ENCODE measurements at regions not wholly inside any gene's neighbourhood (a gene's known extent, or its start where the extent isn't known, plus 50 kb on each side); places are given as distances from the start of the nearest gene placed in this dataset.
"Not testable (repeated sequence)": the region's sequence is repeated elsewhere in the genome, so short reads cannot be mapped to it uniquely, and the experiment has no call there.

DNA sequence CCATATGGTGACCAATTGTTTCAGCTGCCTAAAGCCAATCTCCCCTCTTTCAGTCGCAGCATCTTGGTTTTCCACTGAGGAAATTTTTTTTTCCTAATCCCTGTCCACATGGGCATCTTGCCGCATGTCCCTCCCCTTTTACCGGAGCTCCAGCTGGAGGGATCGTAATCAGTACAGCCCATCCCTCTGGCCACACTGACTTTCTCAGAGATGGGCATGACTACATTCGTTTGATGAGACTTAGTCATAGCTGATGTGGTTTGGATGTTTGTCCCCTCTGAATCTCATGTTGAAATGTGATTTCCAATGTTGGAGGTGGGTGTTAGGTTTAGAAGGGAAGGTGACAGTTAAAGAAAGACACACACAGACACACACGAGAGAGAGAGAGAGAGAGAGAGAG lies 186.8 kb upstream of the CXCL12 start:
- H3K4me1 Mint-ChIP-seq = no peaks in the 10 kb centered on the region
- H3K4me3 Mint-ChIP-seq = no peak overlapping the region
- no peaks in the 10 kb centered on the region for H3K36me3 Mint-ChIP-seq
- H3K27me3 Mint-ChIP-seq = no peaks in the 10 kb centered on the region
- H3K9me3 Mint-ChIP-seq = no peaks in the 10 kb centered on the region
- no peak overlapping the region for H3K27ac Mint-ChIP-seq

DNA sequence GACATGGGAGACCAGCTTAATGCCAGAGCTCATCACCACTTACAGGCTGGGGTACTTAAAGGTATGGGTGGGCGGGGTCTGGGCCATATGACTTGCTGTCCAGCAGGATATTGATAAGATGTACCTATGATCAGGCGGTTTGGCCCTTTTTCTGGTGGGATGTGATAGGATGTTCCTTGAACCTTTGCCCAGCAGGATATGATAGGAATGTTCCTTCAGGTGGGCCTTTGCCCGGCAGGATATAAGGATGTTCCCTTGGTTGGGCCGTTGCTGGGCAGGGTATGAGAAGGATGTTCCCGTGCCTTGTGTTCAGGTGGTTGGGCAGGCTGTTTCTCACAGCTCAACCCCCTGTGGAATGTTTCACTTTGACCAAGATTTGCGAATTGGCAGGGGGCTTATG lies 187.2 kb upstream of the CXCL12 start:
- Mint-ChIP-seq H3K4me3 (no peak overlapping the region), H3K27ac (no peak overlapping the region), H3K9me3 (no peaks in the 10 kb centered on the region), H3K36me3 (no peaks in the 10 kb centered on the region), H3K27me3 (no peaks in the 10 kb centered on the region), H3K4me1 (no peaks in the 10 kb centered on the region)

DNA sequence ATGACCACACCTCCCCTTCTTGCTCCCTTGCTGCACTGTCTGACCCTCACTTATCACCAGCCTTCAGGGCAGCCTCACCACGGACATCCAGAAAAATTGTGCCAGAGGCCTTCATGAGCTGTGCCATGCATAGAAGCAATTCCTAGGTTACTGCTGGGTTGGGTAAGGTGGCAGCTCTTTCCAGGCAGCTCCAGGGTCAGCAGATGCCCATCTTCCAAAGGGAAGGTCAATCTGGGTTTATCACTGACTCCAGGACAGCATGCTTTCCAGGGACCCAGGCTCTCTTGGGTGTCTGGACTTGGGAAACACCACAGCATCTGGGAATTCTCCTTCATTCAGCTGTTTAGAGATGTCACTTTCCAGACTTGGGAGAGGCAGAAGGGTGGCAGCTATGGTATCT lies 188.9 kb upstream of the CXCL12 start:
- H3K27me3 Mint-ChIP-seq = no peaks in the 10 kb centered on the region
- no peaks in the 10 kb centered on the region for H3K36me3 Mint-ChIP-seq
- H3K4me1 Mint-ChIP-seq = no peaks in the 10 kb centered on the region
- no peak overlapping the region for H3K27ac Mint-ChIP-seq
- no peak overlapping the region for H3K4me3 Mint-ChIP-seq
- H3K9me3 Mint-ChIP-seq = no peaks in the 10 kb centered on the region

DNA sequence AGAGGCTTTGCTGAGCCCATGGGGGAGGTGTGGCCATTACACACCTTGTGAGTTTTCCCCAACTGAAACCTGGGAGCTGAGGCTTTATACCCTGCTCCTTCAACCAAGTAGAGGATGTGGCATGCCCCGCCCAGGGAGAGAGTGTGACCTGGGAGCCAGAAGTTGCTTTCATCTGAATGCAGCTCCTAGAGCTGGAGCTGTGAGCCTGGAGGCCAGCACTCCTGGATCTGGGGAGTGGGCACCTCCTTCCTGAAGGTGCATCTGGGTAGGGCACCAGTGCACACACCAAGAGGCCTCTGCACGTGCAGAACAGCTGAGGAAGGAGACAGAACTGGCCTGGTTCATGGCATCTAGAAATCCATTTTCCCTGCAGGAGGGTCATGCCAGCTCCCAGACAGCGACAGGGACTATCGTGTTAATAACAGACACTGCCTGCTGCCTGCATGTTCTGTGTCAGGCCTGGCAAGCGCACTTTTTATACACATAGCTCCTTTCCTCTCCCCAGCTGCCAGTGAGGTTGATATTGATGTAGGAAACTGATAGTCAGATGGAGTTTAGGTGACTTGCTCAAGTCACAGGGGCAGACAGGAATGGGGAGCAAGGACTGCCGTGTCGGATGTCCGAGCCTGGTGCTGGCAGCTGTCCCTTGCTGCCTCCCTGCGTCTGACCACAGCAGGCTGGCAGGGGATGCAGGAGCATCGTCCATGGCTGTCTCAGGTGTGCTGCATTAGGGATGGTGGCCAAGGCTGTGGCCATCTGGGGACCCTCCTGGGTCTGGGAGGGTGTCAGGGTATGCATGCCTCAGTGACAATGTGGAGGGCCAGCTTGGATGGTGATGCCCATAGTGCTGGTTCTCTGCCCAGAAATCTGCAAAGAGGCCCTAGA lies 189.9 kb upstream of the CXCL12 start:
- H3K4me3 Mint-ChIP-seq = no peak overlapping the region
- no peaks in the 10 kb centered on the region for H3K36me3 Mint-ChIP-seq
- no peaks in the 10 kb centered on the region for H3K27me3 Mint-ChIP-seq
- no peak overlapping the region for H3K27ac Mint-ChIP-seq
- no peaks in the 10 kb centered on the region for H3K9me3 Mint-ChIP-seq
- H3K4me1 Mint-ChIP-seq = no peaks in the 10 kb centered on the region

DNA sequence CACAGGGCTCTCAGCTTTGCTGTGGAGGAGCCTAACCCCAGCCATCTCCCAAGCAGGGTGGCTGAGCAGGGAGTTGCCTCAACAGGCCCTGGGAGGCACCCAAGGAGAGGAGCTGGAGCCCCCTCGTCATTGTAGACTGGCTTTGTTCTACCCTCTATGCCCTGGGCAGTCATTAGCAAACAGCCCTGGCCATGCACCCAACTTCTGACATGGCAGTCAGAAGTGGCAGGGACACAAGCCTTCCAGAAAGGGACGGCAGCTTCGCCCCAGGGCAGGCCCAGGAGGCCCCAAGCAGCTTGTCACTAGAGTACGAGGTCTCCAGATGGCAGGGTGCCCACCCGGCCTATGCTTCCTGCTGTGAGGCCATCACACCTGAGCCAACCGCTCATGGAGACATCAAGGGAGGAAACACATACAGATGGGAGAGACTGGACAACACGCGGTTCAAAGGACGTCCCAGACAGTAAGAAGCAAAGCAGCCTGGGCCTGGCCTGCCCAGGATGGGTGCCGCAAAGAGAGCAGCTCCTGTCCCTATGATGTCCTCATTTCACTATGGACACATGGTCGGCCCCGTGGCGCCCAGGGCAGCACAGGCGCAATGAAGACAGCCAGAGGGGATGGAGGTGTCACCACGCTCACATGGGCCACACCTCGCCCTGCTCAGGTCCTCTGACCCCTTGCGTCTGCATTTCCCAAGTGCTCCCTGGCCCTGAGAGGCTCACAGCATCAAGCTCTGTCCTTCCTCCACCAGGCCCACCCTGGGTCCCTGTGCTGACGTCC lies 190.9 kb upstream of the CXCL12 start:
- Mint-ChIP-seq H3K4me1 (no peaks in the 10 kb centered on the region), H3K36me3 (no peaks in the 10 kb centered on the region), H3K27ac (no peak overlapping the region), H3K9me3 (no peaks in the 10 kb centered on the region), H3K4me3 (no peak overlapping the region), H3K27me3 (no peaks in the 10 kb centered on the region)

DNA sequence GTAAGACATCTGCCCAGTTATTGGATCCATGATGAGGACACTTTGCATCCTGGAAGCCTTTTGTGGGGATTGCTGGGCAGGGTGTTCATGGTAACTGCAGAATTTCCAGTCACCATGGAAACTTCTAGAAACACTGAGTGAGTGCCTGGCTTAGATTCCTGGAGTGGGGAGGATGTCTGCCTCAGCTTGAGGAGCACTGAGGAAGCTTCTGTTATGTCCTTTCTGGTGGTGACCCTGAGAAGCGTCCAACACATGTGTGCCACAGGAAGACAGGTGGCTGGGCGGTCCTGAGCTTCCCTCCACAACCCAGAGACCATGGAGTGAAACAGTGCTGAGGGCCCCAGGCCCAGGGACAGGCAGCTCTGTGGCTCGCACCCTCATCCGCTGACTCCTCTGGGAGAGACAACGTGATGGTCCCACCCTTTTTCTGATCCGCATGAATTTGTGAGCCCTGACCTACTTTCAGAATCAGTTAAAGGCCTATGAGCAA lies 191.8 kb upstream of the CXCL12 start:
- no peaks in the 10 kb centered on the region for H3K36me3 Mint-ChIP-seq
- H3K4me1 Mint-ChIP-seq = no peaks in the 10 kb centered on the region
- H3K4me3 Mint-ChIP-seq = no peak overlapping the region
- H3K27me3 Mint-ChIP-seq = no peaks in the 10 kb centered on the region
- H3K27ac Mint-ChIP-seq = no peak overlapping the region
- no peaks in the 10 kb centered on the region for H3K9me3 Mint-ChIP-seq

DNA sequence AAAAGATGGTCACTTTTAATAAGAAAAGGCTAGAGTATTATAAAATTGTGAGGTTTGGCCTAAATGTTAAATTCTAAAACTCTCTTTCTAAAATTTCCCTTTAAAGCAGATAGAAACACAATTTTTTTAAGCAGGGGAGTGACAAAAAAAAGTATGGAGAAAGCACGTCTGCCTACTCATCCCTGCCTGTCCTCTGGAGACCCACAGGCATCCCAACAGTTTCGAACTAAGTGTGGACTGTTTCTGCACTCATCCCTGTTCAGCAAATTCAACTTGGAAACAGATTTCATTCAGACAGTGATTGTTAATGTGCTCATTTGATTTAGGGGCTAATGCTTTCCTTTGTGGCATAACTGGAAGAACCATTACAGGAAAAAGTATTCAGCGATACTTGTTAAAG lies 192.6 kb upstream of the CXCL12 start:
- Mint-ChIP-seq H3K4me1 (no peaks in the 10 kb centered on the region), H3K36me3 (no peaks in the 10 kb centered on the region), H3K4me3 (no peak overlapping the region), H3K27me3 (no peaks in the 10 kb centered on the region), H3K27ac (no peak overlapping the region), H3K9me3 (no peaks in the 10 kb centered on the region)

DNA sequence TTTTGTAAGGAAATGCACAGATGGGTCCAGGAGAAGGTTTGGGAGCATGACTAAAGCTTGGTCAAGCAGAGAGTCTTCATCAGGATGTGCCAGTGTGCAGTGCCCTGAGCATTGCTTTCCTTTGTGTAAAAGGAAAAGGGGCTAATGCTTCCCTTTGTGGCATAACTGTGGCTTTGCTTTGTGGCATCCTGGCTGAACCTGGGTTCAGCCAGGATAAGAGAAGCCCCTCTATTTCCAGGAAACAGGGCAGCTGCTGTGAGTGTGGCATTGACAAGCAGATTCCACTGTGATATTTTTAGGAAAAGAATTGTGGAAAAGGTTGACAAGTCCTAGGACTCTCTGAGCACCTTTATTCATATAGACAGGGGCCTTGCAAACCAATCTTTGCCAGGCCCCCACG lies 193.4 kb upstream of the CXCL12 start:
- no peaks in the 10 kb centered on the region for H3K27me3 Mint-ChIP-seq
- H3K9me3 Mint-ChIP-seq = no peaks in the 10 kb centered on the region
- no peaks in the 10 kb centered on the region for H3K4me1 Mint-ChIP-seq
- H3K4me3 Mint-ChIP-seq = no peak overlapping the region
- H3K27ac Mint-ChIP-seq = no peak overlapping the region
- no peaks in the 10 kb centered on the region for H3K36me3 Mint-ChIP-seq

DNA sequence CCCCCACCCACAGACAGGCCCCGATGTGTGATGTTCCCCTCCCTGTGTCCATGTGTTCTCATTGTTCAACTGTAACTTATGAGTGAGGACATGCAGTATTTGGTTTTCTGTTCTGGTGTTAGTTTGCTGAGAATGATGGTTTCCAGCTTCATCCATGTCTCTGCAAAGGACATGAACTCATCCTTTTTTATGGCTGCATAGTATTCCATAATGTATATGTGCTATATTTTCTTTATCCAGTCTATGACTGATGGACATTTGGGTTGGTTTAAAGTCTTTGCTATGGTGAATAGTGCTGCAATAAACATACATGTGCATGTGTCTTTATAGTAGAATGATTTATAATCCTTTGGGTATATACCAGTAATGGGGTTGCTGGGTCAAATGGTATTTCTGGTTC lies 194.1 kb upstream of the CXCL12 start:
- H3K9me3 Mint-ChIP-seq, H3K4me1 Mint-ChIP-seq, H3K4me3 Mint-ChIP-seq, H3K27ac Mint-ChIP-seq, H3K27me3 Mint-ChIP-seq, H3K36me3 Mint-ChIP-seq: not testable (repeated sequence)

DNA sequence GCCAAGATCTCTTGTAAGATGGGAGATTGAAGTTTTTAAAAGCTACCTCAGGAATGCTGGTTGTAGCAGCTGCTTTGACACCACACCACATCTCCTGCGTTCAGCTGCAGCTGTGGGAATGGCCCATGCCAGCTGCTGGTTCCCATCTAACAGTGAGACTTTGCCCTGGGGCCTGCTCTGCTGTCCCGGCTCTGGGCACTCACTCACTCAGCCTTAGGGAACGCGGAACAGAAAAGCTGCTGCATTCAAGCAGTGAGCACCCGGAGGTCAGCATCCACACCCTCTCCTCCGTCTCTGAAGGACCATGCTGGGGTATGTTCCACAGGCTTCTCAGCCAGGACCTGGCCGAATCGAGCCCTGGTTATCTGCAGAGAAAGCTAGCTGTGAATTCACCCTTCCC lies 197.1 kb upstream of the CXCL12 start:
- no peaks in the 10 kb centered on the region for H3K36me3 Mint-ChIP-seq
- H3K4me1 Mint-ChIP-seq = no peaks in the 10 kb centered on the region
- no peaks in the 10 kb centered on the region for H3K9me3 Mint-ChIP-seq
- H3K27ac Mint-ChIP-seq = no peak overlapping the region
- no peaks in the 10 kb centered on the region for H3K27me3 Mint-ChIP-seq
- H3K4me3 Mint-ChIP-seq = no peak overlapping the region

DNA sequence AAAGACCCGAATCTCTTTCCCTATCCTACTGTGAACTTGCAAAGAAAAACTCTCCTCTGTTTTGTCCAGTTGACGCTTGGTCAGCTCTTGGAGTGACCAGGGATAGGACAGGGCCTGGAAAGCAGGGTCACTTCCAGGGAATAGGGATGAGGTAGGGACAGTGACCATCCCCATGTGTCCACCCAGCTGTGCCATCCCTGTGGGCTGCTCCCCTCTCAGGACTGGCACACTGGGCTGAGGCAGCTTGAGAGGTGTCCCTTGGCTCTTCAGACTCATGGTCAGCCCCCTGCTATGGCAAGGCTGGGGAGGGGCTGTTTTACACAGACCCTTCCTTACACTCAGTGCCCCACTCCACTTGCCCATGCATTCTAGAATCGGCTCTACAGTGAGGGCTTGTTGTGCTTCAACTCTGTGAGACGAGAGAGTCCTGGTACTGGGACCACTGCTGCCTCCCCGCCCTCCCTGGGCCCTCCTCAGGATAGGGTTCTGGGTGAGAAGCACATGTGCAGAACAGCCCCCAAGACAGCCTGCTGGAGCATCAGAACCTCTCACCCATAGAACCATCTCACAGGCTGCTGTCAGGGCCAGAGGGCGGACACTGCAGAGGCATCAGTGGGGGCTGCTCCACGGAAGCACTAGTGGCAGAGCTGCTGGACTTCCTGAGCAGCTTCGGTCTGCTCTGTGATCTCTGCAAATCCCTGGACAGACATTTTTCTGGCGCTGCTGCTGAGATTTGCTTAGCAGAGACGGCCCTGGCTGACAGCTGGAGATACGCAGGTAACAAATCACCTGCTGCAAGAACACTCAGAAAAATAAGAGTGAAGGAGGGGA lies 202.8 kb upstream of the CXCL12 start:
- H3K27me3 Mint-ChIP-seq = peaks cover 8% of the 10 kb centered on the region
- H3K27ac Mint-ChIP-seq = no peak overlapping the region
- H3K4me3 Mint-ChIP-seq = no peak overlapping the region
- H3K4me1 Mint-ChIP-seq = no peaks in the 10 kb centered on the region
- no peaks in the 10 kb centered on the region for H3K36me3 Mint-ChIP-seq
- no peaks in the 10 kb centered on the region for H3K9me3 Mint-ChIP-seq

DNA sequence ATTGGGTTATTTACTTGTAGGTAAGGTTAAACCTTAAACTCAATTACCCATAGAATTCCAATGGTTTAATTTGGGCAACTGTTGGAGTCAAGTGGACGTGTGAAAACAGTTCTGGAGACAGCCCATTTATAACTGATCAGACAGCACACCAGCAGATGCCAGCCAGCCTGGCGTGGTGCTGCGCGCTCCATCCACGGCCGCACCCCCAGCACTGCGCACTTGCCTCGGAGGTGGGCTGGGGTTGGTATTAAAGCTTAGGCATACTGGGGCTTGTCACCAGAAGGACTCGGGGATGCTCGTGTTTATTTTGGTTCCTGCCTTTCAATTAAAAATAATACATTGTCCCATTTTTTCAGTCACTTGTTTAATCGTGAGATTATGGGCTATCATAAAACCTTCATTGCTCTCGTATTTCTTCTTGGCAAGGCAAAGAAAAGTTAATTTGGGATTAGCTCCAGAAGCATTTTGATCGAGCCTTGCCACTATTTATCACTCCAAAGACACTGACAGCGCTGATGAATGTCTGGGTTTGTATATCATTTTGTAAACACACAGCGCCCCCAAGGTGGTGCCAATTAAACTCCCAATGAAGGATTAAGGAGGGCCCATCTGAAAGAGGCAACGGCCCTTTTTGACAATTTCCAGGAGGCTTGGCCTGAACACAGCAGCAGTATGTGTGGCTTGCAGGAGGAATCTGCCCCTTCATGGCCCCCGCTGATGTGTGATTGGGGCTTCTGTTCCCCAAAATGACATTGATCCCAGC lies 204.5 kb upstream of the CXCL12 start:
- Mint-ChIP-seq H3K4me1 (no peaks in the 10 kb centered on the region), H3K4me3 (no peak overlapping the region), H3K27me3 (peaks cover 13% of the 10 kb centered on the region), H3K9me3 (no peaks in the 10 kb centered on the region), H3K36me3 (no peaks in the 10 kb centered on the region), H3K27ac (no peak overlapping the region)

DNA sequence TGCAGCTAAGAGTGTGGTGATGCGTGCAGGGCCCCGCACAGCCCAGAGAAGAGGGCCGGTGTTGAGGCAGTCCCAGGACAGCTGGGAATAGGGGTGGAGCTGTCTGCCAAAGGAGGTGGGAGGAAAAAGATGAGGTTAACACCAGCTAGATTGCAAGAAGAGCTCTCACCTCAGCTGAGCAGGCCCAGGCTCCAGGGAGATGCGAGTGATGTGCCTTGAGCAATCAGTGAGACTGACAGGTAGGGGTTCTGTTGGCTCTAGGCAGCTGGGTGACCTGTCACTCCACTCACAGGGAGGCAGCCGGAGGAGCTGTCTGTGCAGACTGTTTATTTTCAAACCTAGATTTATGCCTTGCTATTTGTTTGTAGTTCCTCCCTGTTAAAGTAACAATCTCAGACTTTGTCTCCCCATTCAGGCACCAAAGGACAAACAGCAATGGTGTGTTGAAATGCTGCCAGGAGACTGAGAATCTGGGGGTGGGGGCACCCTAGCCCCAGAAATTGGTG lies 205.1 kb upstream of the CXCL12 start:
- Mint-ChIP-seq H3K4me1 (no peaks in the 10 kb centered on the region), H3K27me3 (peaks cover 13% of the 10 kb centered on the region), H3K36me3 (no peaks in the 10 kb centered on the region), H3K9me3 (no peaks in the 10 kb centered on the region), H3K4me3 (no peak overlapping the region), H3K27ac (no peak overlapping the region)

DNA sequence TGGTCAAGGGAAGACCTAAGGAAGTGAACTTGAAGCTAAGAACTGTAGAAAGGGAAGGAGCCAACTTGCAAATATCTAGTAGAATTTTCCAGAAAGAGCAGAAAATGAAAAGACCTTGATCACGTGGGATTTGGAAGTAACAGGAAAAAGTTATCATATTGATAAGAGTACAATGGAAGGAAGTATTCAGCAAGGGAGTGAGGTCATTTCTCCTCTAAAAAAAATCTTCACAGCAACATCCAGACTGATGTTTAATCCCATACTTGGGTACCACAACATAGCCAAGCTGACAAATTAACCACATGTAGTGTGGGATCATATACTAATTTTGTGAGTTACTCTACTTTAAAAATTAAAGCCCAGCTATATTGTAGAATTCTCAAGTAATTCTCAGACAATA lies 207.0 kb upstream of the CXCL12 start:
- H3K27me3 Mint-ChIP-seq = peaks cover 13% of the 10 kb centered on the region
- no peak overlapping the region for H3K27ac Mint-ChIP-seq
- H3K4me1 Mint-ChIP-seq = no peaks in the 10 kb centered on the region
- no peak overlapping the region for H3K4me3 Mint-ChIP-seq
- H3K36me3 Mint-ChIP-seq = no peaks in the 10 kb centered on the region
- H3K9me3 Mint-ChIP-seq = peaks cover 3% of the 10 kb centered on the region

DNA sequence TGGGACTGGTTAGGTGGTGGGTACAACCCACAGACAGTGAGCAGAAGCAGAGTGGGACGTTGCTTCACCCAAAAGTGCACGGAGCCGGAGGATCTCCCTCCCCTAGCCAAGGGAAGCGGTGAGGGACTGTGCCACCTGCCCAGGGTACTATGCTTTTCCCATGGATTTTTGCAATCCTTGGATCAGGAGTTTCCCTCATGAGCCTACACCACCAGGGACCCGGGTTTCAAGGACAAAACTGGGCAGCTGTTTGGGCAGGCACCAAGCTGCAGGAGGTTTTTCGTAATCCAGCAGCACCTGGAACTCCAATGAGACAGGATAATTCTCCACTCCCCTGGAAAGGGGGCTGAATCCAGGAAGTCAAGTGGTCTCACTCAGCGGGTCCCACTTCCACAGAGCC lies 209.1 kb upstream of the CXCL12 start:
- Mint-ChIP-seq H3K4me1 (no peaks in the 10 kb centered on the region), H3K27me3 (peaks cover 13% of the 10 kb centered on the region), H3K9me3 (peaks cover 7% of the 10 kb centered on the region), H3K4me3 (no peak overlapping the region), H3K27ac (no peak overlapping the region), H3K36me3 (no peaks in the 10 kb centered on the region)
